ENCODE measurements at regions not wholly inside any gene's neighbourhood (a gene's known extent, or its start where the extent isn't known, plus 50 kb on each side); places are given as distances from the start of the nearest gene placed in this dataset.

- H3K27me3 Mint-ChIP-seq (ENCODE audit: low read depth in 2 of 2), result no peaks in the 10 kb centered on the region
- Histone ChIP-seq H3K27me3 (ENCODE audit: control insufficient read depth, insufficient read depth, low read length) (no peaks in the 10 kb centered on the region), H3K9me3 (ENCODE audit: control insufficient read depth, insufficient read depth, low read length) (no peaks in the 10 kb centered on the region), H3K4me1 (ENCODE audit: control insufficient read depth, insufficient read depth, low read length) (no peaks in the 10 kb centered on the region), H3K36me3 (ENCODE audit: control insufficient read depth, insufficient read depth, low read length) (no peaks in the 10 kb centered on the region), H3K4me3 (ENCODE audit: low read length) (no peak overlapping the region), H3K27ac (ENCODE audit: low read length) (no peak overlapping the region)
- ATAC-seq, result no peak
- intact Hi-C loops (cut with micrococcal nuclease), result no loop called here
- no peaks in the 10 kb centered on the region for H3K36me3 Mint-ChIP-seq
- no peak overlapping the region for H3K4me3 Mint-ChIP-seq
- no peak overlapping the region for H3K27ac Mint-ChIP-seq
- no peak for TF ChIP-seq CTCF (IDR thresholded peaks at IDR 0.05)
- peaks cover 4 to 15% of the 10 kb centered on the region in 2 donors for H3K9me3 Mint-ChIP-seq
- H3K4me1 Mint-ChIP-seq, result no peaks in the 10 kb centered on the region
- DNase-seq, result no peak
- 100% methylated on average over 1 of the region's 1 CpG for WGBS (ENCODE audit: insufficient coverage)
Measured at GRCh38 chr3:95474338-95474737, 1340.1 kb upstream of the EPHA6 start.

GRCh38 chr3:95476534-95476933 lies 1337.9 kb upstream of the EPHA6 start:
- Mint-ChIP-seq H3K27ac (no peak overlapping the region), H3K27me3 (ENCODE audit: low read depth in 2 of 2) (no peaks in the 10 kb centered on the region), H3K36me3 (no peaks in the 10 kb centered on the region), H3K4me1 (no peaks in the 10 kb centered on the region), H3K9me3 (peaks cover 4 to 15% of the 10 kb centered on the region in 2 donors), H3K4me3 (no peak overlapping the region)
- Histone ChIP-seq H3K36me3 (ENCODE audit: control insufficient read depth, insufficient read depth, low read length) (no peaks in the 10 kb centered on the region), H3K27me3 (ENCODE audit: control insufficient read depth, insufficient read depth, low read length) (no peaks in the 10 kb centered on the region), H3K4me3 (ENCODE audit: low read length) (no peak overlapping the region), H3K4me1 (ENCODE audit: control insufficient read depth, insufficient read depth, low read length) (no peaks in the 10 kb centered on the region), H3K9me3 (ENCODE audit: control insufficient read depth, insufficient read depth, low read length) (no peaks in the 10 kb centered on the region), H3K27ac (ENCODE audit: low read length) (no peak overlapping the region)
- DNase-seq (no peak), ATAC-seq (no peak)
- TF ChIP-seq CTCF (IDR thresholded peaks at IDR 0.05), result no peak
- 86% methylated on average over 1 of the region's 2 CpGs for WGBS (ENCODE audit: insufficient coverage)
- intact Hi-C loops (cut with micrococcal nuclease), result no loop called here

- H3K4me3 ChIP-seq (ENCODE audit: low read length), result no peak overlapping the region
- H3K27ac ChIP-seq (ENCODE audit: low read length), result no peak overlapping the region
- H3K36me3 Mint-ChIP-seq, result no peaks in the 10 kb centered on the region
- no peak for TF ChIP-seq CTCF (IDR thresholded peaks at IDR 0.05)
- peaks cover 8% of the 10 kb centered on the region for H3K9me3 ChIP-seq (ENCODE audit: control insufficient read depth, insufficient read depth, low read length)
- H3K4me1 ChIP-seq (ENCODE audit: control insufficient read depth, insufficient read depth, low read length), result no peaks in the 10 kb centered on the region
- no peaks in the 10 kb centered on the region for H3K27me3 Mint-ChIP-seq (ENCODE audit: low read depth in 2 of 2)
- no CpG with 5 or more reads among the region's 1 CpG for WGBS (ENCODE audit: insufficient coverage)
- DNase-seq (no peak), ATAC-seq (no peak)
- no peak overlapping the region for H3K4me3 Mint-ChIP-seq
- no peaks in the 10 kb centered on the region for H3K4me1 Mint-ChIP-seq
- H3K27ac Mint-ChIP-seq, result no peak overlapping the region
- H3K36me3 ChIP-seq (ENCODE audit: control insufficient read depth, insufficient read depth, low read length), result no peaks in the 10 kb centered on the region
- intact Hi-C loops (cut with micrococcal nuclease), result no loop called here
- peaks cover 8 to 14% of the 10 kb centered on the region in 2 donors for H3K9me3 Mint-ChIP-seq
- no peaks in the 10 kb centered on the region for H3K27me3 ChIP-seq (ENCODE audit: control insufficient read depth, insufficient read depth, low read length)
Measured at GRCh38 chr3:95506174-95506573, 1308.2 kb upstream of the EPHA6 start.

- H3K9me3 Mint-ChIP-seq, result peaks cover 11 to 25% of the 10 kb centered on the region in 2 donors
- Histone ChIP-seq H3K27me3 (ENCODE audit: control insufficient read depth, insufficient read depth, low read length) (no peaks in the 10 kb centered on the region), H3K4me3 (ENCODE audit: low read length) (no peak overlapping the region), H3K4me1 (ENCODE audit: control insufficient read depth, insufficient read depth, low read length) (no peaks in the 10 kb centered on the region), H3K36me3 (ENCODE audit: control insufficient read depth, insufficient read depth, low read length) (no peaks in the 10 kb centered on the region), H3K9me3 (ENCODE audit: control insufficient read depth, insufficient read depth, low read length) (peaks cover 8% of the 10 kb centered on the region), H3K27ac (ENCODE audit: low read length) (no peak overlapping the region)
- H3K27me3 Mint-ChIP-seq (ENCODE audit: low read depth in 2 of 2), result no peaks in the 10 kb centered on the region
- no peaks in the 10 kb centered on the region for H3K4me1 Mint-ChIP-seq
- no peak overlapping the region for H3K27ac Mint-ChIP-seq
- WGBS (ENCODE audit: insufficient coverage), result 84% methylated on average over 2 of the region's 2 CpGs
- DNase-seq (no peak), ATAC-seq (no peak)
- TF ChIP-seq CTCF (IDR thresholded peaks at IDR 0.05), result no peak
- no peaks in the 10 kb centered on the region for H3K36me3 Mint-ChIP-seq
- no peak overlapping the region for H3K4me3 Mint-ChIP-seq
- intact Hi-C loops (cut with micrococcal nuclease), result no loop called here
Measured at GRCh38 chr3:95508124-95508523, 1306.3 kb upstream of the EPHA6 start.

Measured in natural killer cell (primary cell).